WTC11 (cell line): ENCODE measurements at regions not wholly inside any gene's neighbourhood (a gene's known extent, or its start where the extent isn't known, plus 50 kb on each side); places are given as distances from the start of the nearest gene placed in this dataset.
"Not testable (repeated sequence)": the region's sequence is repeated elsewhere in the genome, so short reads cannot be mapped to it uniquely, and the experiment has no call there.

ENCODE experiments used
- ATAC-seq: fragments of 200-7000 bp; cut with Tn5 transposase; 2 replicates; pipeline ENCODE4 v1.10.0; 2021; ENCODE audit warnings: mild to moderate bottlenecking, moderate library complexity
- CTCF ChIA-PET: fragments of 300-600 bp; sonication (Branson Sonifier 250); formaldehyde crosslinking; loops from one replicate; lab custom pipeline; 2021; ENCODE audit warnings: antibody characterized with exemption; lab: Charles Lee
- POLR2A ChIA-PET: fragments of 350-600 bp; sonication (Branson Sonifier 250); formaldehyde crosslinking; loops from one replicate; lab custom pipeline; 2021; ENCODE audit warnings: antibody characterized with exemption; lab: Charles Lee
- DNase-seq: peaks from one replicate; pipeline ENCODE4 v3.0.0; 2021; ENCODE audit warnings: low spot score
- H3K27ac Mint-ChIP-seq: 2 replicates; pipeline ENCODE4 v1.8.0; 2021; ENCODE audit warnings: mixed read lengths
- H3K27me3 Mint-ChIP-seq: 2 replicates; pipeline ENCODE4 v1.8.0; 2021; ENCODE audit warnings: low read depth, mild to moderate bottlenecking, moderate library complexity, mixed read lengths
- H3K36me3 Mint-ChIP-seq: 2 replicates; pipeline ENCODE4 v1.8.0; 2021; ENCODE audit warnings: mixed read lengths
- H3K4me1 Mint-ChIP-seq: 2 replicates; pipeline ENCODE4 v1.8.0; 2022; ENCODE audit warnings: mixed read lengths
- H3K4me3 Mint-ChIP-seq: 2 replicates; pipeline ENCODE4 v1.8.0; 2021; ENCODE audit warnings: mild to moderate bottlenecking, moderate library complexity, mixed read lengths
- H3K9me3 Mint-ChIP-seq: 2 replicates; pipeline ENCODE4 v1.8.0; 2021; ENCODE audit warnings: mixed read lengths
- CREB1 ChIP-seq: sonication (generic); formaldehyde crosslinking; IDR thresholded peaks from 2 replicates; pipeline ENCODE4 v1.8.0; 2023; ENCODE audit warnings: mild to moderate bottlenecking, missing genetic modification reagents
- FOXJ3 ChIP-seq: sonication (generic); formaldehyde crosslinking; IDR thresholded peaks from 2 replicates; pipeline ENCODE4 v1.9.0; 2021; ENCODE audit warnings: missing genetic modification reagents, mild to moderate bottlenecking, borderline replicate concordance
- FOXK1 ChIP-seq: sonication (generic); formaldehyde crosslinking; IDR thresholded peaks from 2 replicates; pipeline ENCODE4 v1.8.0; 2022; ENCODE audit warnings: mild to moderate bottlenecking, moderate library complexity, missing genetic modification reagents
- FOXP1 ChIP-seq: sonication (generic); formaldehyde crosslinking; IDR thresholded peaks from 2 replicates; pipeline ENCODE4 v1.8.0; 2022; ENCODE audit warnings: missing genetic modification reagents, mild to moderate bottlenecking, moderate library complexity, borderline replicate concordance
- KAT7 ChIP-seq: sonication (generic); formaldehyde crosslinking; IDR thresholded peaks from 2 replicates; pipeline ENCODE4 v1.8.1; 2023; ENCODE audit warnings: missing genetic modification reagents, mild to moderate bottlenecking, borderline replicate concordance
- NFE2L1 ChIP-seq: sonication (generic); formaldehyde crosslinking; IDR thresholded peaks from 2 replicates; pipeline ENCODE4 v1.8.1; 2023; ENCODE audit warnings: missing genetic modification reagents
- NR2C2 ChIP-seq: sonication (generic); formaldehyde crosslinking; IDR thresholded peaks from 2 replicates; pipeline ENCODE4 v1.8.0; 2022; ENCODE audit warnings: mild to moderate bottlenecking, missing genetic modification reagents
- PRRX2 ChIP-seq: fragments of 250-450 bp; sonication (Bioruptor Pico); IDR thresholded peaks from 2 replicates; pipeline ENCODE4 v1.8.0; 2021; ENCODE audit warnings: mild to moderate bottlenecking
- SMAD4 ChIP-seq: sonication (generic); formaldehyde crosslinking; IDR thresholded peaks from 2 replicates; pipeline ENCODE4 v1.8.0; 2022; ENCODE audit warnings: mild to moderate bottlenecking, missing genetic modification reagents
- SOX15 ChIP-seq: fragments of 250-450 bp; sonication (Bioruptor Pico); IDR thresholded peaks from 2 replicates; pipeline ENCODE4 v1.9.0; 2021; ENCODE audit warnings: mild to moderate bottlenecking
- TP53 ChIP-seq: sonication (generic); formaldehyde crosslinking; IDR thresholded peaks from 2 replicates; pipeline ENCODE4 v1.8.1; 2023; ENCODE audit warnings: mild to moderate bottlenecking, missing genetic modification reagents
- ZBTB21 ChIP-seq: sonication (generic); formaldehyde crosslinking; IDR thresholded peaks from 2 replicates; pipeline ENCODE4 v1.8.1; 2023; ENCODE audit warnings: mild to moderate bottlenecking, missing genetic modification reagents, borderline replicate concordance
- TF ChIP-seq, protein P1 (sequence below): sonication (generic); formaldehyde crosslinking; IDR thresholded peaks from 2 replicates; pipeline ENCODE4 v1.8.0; 2023; ENCODE audit warnings: missing genetic modification reagents, mild to moderate bottlenecking, borderline replicate concordance
- TF ChIP-seq, protein P2 (sequence below): sonication (generic); formaldehyde crosslinking; IDR thresholded peaks from 2 replicates; pipeline ENCODE4 v1.8.1; 2023; ENCODE audit warnings: mild to moderate bottlenecking, moderate library complexity, missing genetic modification reagents
- TF ChIP-seq, protein P3 (sequence below): sonication (generic); formaldehyde crosslinking; IDR thresholded peaks from 2 replicates; pipeline ENCODE4 v1.8.1; 2022; ENCODE audit warnings: low read depth, mild to moderate bottlenecking, moderate library complexity, missing genetic modification reagents, borderline replicate concordance
- TF ChIP-seq, protein P4 (sequence below): fragments of 200-600 bp; IDR thresholded peaks from 2 replicates; pipeline ENCODE4 v1.8.0; 2022; ENCODE audit warnings: antibody characterized with exemption
- TF ChIP-seq, protein P5 (sequence below): fragments of 250-450 bp; sonication (Bioruptor Pico); IDR thresholded peaks from 2 replicates; pipeline ENCODE4 v1.9.0; 2021; ENCODE audit warnings: mild to moderate bottlenecking

DNA sequence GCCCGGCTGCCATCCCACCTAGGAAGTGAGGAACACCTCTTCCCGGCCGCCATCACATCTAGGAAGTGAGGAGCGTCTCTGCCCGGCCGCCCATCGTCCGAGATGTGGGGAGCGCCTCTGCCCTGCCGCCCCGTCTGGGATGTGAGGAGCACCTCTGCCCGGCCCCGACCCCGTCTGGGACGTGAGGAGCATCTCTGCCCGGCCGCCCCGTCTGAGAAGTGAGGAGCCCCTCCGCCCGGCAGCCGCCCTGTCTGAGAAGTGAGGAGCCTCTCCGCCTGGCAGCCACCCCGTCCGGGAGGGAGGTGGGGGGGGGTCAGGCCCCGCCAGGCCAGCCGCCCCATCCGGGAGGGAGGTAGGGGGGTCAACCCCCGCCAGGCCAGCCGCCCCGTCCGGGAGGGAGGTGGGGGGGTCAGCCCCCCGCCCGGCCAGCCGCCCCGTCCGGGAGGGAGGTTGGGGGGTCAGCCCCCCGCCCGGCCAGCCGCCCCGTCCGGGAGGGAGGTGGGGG is 330.0 kb downstream of the CBLN1 start:
- DNase-seq, H3K4me3 Mint-ChIP-seq, ATAC-seq, H3K36me3 Mint-ChIP-seq, CTCF ChIA-PET, H3K27ac Mint-ChIP-seq, H3K27me3 Mint-ChIP-seq, H3K4me1 Mint-ChIP-seq, POLR2A ChIA-PET: not testable (repeated sequence)
- peaks cover 21% of the 10 kb centered on the region for H3K9me3 Mint-ChIP-seq

GRCh38 chr16:48950184-48950583 is 331.5 kb downstream of the CBLN1 start:
- TF ChIP-seq, protein P1, sequence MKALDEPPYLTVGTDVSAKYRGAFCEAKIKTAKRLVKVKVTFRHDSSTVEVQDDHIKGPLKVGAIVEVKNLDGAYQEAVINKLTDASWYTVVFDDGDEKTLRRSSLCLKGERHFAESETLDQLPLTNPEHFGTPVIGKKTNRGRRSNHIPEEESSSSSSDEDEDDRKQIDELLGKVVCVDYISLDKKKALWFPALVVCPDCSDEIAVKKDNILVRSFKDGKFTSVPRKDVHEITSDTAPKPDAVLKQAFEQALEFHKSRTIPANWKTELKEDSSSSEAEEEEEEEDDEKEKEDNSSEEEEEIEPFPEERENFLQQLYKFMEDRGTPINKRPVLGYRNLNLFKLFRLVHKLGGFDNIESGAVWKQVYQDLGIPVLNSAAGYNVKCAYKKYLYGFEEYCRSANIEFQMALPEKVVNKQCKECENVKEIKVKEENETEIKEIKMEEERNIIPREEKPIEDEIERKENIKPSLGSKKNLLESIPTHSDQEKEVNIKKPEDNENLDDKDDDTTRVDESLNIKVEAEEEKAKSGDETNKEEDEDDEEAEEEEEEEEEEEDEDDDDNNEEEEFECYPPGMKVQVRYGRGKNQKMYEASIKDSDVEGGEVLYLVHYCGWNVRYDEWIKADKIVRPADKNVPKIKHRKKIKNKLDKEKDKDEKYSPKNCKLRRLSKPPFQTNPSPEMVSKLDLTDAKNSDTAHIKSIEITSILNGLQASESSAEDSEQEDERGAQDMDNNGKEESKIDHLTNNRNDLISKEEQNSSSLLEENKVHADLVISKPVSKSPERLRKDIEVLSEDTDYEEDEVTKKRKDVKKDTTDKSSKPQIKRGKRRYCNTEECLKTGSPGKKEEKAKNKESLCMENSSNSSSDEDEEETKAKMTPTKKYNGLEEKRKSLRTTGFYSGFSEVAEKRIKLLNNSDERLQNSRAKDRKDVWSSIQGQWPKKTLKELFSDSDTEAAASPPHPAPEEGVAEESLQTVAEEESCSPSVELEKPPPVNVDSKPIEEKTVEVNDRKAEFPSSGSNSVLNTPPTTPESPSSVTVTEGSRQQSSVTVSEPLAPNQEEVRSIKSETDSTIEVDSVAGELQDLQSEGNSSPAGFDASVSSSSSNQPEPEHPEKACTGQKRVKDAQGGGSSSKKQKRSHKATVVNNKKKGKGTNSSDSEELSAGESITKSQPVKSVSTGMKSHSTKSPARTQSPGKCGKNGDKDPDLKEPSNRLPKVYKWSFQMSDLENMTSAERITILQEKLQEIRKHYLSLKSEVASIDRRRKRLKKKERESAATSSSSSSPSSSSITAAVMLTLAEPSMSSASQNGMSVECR (CRISPR knock-in tag): no peak
- TF ChIP-seq KAT7: no peak
- TF ChIP-seq FOXP1 (CRISPR knock-in tag): no peak
- ATAC-seq: no peak
- Mint-ChIP-seq H3K4me1 (no peaks in the 10 kb centered on the region), H3K4me3 (no peak overlapping the region), H3K36me3 (peaks cover 5% of the 10 kb centered on the region; the same call in 1 of the 2 replicates), H3K27ac (no peak overlapping the region), H3K27me3 (peaks cover 4% of the 10 kb centered on the region; the same call in 1 of the 2 replicates), H3K9me3 (peaks cover 21% of the 10 kb centered on the region)
- no peak for DNase-seq
- CTCF ChIA-PET: interaction anchor here (1.1 kb wide), 1 partner anchor 319 kb away, joined by 3 read pairs; no protein-coding TSS in a partner anchor
- POLR2A ChIA-PET: no interaction called here

DNA sequence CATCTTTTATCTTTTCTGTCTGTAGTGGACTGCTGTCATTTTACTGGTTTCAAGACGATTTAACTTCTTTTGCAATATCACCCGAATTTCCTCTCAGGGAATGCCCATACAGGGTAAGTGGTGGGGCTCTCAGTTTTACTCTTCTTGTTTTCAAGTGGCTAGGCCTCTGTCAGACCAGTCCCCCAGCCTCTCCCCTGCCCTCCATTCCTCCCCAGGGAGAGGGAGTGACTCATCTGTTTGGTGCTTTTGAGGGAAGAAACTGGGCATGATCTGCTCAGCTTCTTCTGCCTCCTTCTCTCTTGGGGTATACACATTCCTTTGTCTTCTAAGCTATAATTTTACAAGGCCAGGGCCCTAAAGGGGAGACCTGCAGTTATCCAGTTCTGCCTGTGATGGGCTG is 332.0 kb downstream of the CBLN1 start:
- no peak for DNase-seq
- TF ChIP-seq TP53: no peak
- no peak for TF ChIP-seq SOX15 (CRISPR knock-in tag)
- TF ChIP-seq CREB1 (CRISPR knock-in tag): no peak
- no peak for TF ChIP-seq FOXJ3
- no peak for TF ChIP-seq NFE2L1 (CRISPR knock-in tag)
- no peak for TF ChIP-seq NR2C2 (CRISPR knock-in tag)
- TF ChIP-seq, protein P2, sequence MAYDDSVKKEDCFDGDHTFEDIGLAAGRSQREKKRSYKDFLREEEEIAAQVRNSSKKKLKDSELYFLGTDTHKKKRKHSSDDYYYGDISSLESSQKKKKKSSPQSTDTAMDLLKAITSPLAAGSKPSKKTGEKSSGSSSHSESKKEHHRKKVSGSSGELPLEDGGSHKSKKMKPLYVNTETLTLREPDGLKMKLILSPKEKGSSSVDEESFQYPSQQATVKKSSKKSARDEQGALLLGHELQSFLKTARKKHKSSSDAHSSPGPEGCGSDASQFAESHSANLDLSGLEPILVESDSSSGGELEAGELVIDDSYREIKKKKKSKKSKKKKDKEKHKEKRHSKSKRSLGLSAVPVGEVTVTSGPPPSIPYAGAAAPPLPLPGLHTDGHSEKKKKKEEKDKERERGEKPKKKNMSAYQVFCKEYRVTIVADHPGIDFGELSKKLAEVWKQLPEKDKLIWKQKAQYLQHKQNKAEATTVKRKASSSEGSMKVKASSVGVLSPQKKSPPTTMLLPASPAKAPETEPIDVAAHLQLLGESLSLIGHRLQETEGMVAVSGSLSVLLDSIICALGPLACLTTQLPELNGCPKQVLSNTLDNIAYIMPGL (CRISPR knock-in tag): no peak
- TF ChIP-seq, protein P3, sequence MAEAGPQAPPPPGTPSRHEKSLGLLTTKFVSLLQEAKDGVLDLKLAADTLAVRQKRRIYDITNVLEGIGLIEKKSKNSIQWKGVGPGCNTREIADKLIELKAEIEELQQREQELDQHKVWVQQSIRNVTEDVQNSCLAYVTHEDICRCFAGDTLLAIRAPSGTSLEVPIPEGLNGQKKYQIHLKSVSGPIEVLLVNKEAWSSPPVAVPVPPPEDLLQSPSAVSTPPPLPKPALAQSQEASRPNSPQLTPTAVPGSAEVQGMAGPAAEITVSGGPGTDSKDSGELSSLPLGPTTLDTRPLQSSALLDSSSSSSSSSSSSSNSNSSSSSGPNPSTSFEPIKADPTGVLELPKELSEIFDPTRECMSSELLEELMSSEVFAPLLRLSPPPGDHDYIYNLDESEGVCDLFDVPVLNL (CRISPR knock-in tag): no peak
- no peak for TF ChIP-seq FOXK1 (CRISPR knock-in tag)
- TF ChIP-seq, protein P4, sequence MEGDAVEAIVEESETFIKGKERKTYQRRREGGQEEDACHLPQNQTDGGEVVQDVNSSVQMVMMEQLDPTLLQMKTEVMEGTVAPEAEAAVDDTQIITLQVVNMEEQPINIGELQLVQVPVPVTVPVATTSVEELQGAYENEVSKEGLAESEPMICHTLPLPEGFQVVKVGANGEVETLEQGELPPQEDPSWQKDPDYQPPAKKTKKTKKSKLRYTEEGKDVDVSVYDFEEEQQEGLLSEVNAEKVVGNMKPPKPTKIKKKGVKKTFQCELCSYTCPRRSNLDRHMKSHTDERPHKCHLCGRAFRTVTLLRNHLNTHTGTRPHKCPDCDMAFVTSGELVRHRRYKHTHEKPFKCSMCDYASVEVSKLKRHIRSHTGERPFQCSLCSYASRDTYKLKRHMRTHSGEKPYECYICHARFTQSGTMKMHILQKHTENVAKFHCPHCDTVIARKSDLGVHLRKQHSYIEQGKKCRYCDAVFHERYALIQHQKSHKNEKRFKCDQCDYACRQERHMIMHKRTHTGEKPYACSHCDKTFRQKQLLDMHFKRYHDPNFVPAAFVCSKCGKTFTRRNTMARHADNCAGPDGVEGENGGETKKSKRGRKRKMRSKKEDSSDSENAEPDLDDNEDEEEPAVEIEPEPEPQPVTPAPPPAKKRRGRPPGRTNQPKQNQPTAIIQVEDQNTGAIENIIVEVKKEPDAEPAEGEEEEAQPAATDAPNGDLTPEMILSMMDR: no peak
- TF ChIP-seq SMAD4: no peak
- TF ChIP-seq, protein P5, sequence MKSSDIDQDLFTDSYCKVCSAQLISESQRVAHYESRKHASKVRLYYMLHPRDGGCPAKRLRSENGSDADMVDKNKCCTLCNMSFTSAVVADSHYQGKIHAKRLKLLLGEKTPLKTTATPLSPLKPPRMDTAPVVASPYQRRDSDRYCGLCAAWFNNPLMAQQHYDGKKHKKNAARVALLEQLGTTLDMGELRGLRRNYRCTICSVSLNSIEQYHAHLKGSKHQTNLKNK: no peak
- no peak for TF ChIP-seq PRRX2 (CRISPR knock-in tag)
- no peak for TF ChIP-seq ZBTB21
- TF ChIP-seq, all 79 proteins: peak for 0
- no peak for ATAC-seq
- no peak overlapping the region for H3K27ac Mint-ChIP-seq
- peaks cover 21% of the 10 kb centered on the region for H3K9me3 Mint-ChIP-seq
- H3K4me3 Mint-ChIP-seq: no peak overlapping the region
- H3K36me3 Mint-ChIP-seq: peaks cover 5% of the 10 kb centered on the region; the same call in 1 of the 2 replicates
- H3K4me1 Mint-ChIP-seq: no peaks in the 10 kb centered on the region
- H3K27me3 Mint-ChIP-seq: peaks cover 4% of the 10 kb centered on the region; the same call in 1 of the 2 replicates
- ChIA-PET POLR2A (no interaction called here), CTCF (interaction anchor here (1.1 kb wide), 1 partner anchor 319 kb away, joined by 3 read pairs; no protein-coding TSS in a partner anchor)
